ENCODE measurements at regions not wholly inside any gene's neighbourhood (a gene's known extent, or its start where the extent isn't known, plus 50 kb on each side); places are given as distances from the start of the nearest gene placed in this dataset.

- TF ChIP-seq YY2 (tag by site-specific recombination; IDR thresholded peaks at IDR 0.05), result no peak
- no peak for TF ChIP-seq ZNF114 (tag by site-specific recombination; IDR thresholded peaks at IDR 0.05)
- TF ChIP-seq, protein P1, sequence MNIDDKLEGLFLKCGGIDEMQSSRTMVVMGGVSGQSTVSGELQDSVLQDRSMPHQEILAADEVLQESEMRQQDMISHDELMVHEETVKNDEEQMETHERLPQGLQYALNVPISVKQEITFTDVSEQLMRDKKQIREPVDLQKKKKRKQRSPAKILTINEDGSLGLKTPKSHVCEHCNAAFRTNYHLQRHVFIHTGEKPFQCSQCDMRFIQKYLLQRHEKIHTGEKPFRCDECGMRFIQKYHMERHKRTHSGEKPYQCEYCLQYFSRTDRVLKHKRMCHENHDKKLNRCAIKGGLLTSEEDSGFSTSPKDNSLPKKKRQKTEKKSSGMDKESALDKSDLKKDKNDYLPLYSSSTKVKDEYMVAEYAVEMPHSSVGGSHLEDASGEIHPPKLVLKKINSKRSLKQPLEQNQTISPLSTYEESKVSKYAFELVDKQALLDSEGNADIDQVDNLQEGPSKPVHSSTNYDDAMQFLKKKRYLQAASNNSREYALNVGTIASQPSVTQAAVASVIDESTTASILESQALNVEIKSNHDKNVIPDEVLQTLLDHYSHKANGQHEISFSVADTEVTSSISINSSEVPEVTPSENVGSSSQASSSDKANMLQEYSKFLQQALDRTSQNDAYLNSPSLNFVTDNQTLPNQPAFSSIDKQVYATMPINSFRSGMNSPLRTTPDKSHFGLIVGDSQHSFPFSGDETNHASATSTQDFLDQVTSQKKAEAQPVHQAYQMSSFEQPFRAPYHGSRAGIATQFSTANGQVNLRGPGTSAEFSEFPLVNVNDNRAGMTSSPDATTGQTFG (tag by site-specific recombination; IDR thresholded peaks at IDR 0.05; ENCODE audit: borderline replicate concordance), result no peak
Observed at GRCh38 chr5:66281294-66281693, 137.2 kb downstream of the SREK1 start (continued).

GRCh38 chr5:66284588-66285342 lies 140.7 kb downstream of the SREK1 start:
- TF ChIP-seq ZNF48 (tag by site-specific recombination; IDR thresholded peaks at IDR 0.05), result no peak
- Histone ChIP-seq H3K36me3 (ENCODE audit: control insufficient read depth in 2 of 2, insufficient read depth in 1 of 2, low read length in 2 of 2) (no peaks in the 10 kb centered on the region), H3K4me1 (ENCODE audit: control insufficient read depth, insufficient read depth, low read length) (no peaks in the 10 kb centered on the region), H3K4me3 (ENCODE audit: low read depth, low read length) (no peak overlapping the region), H3K9me3 (ENCODE audit: control insufficient read depth, insufficient read depth, low read depth, low read length) (no peaks in the 10 kb centered on the region), H3K27ac (ENCODE audit: extremely low read depth, low read depth, low read length) (no peak overlapping the region)
- CTCF ChIA-PET, result interaction anchor here (0.6 to 1.3 kb wide), 3 partner anchors 14 to 472 kb away, joined by 3 read pairs; no protein-coding TSS in a partner anchor
- POLR2A ChIA-PET, result no interaction called here

- TF ChIP-seq ZNF664 (tag by site-specific recombination; IDR thresholded peaks at IDR 0.05) (no peak), ZNF623 (tag by site-specific recombination; IDR thresholded peaks at IDR 0.05) (no peak), ZNF426 (tag by site-specific recombination; IDR thresholded peaks at IDR 0.05) (no peak), ZNF48 (tag by site-specific recombination; IDR thresholded peaks at IDR 0.05) (no peak), ZNF2 (tag by site-specific recombination; IDR thresholded peaks at IDR 0.05) (no peak), ZNF792 (tag by site-specific recombination; IDR thresholded peaks at IDR 0.05) (no peak), ZNF600 (tag by site-specific recombination; IDR thresholded peaks at IDR 0.05) (no peak), ZNF175 (tag by site-specific recombination; IDR thresholded peaks at IDR 0.05) (no peak), ZNF214 (tag by site-specific recombination; IDR thresholded peaks at IDR 0.05; ENCODE audit: borderline replicate concordance) (no peak), ZNF174 (tag by site-specific recombination; IDR thresholded peaks at IDR 0.05) (no peak), ZNF558 (tag by site-specific recombination; IDR thresholded peaks at IDR 0.05) (no peak), ZNF138 (tag by site-specific recombination; IDR thresholded peaks at IDR 0.05; ENCODE audit: borderline replicate concordance) (no peak), ZNF341 (tag by site-specific recombination; IDR thresholded peaks at IDR 0.05; ENCODE audit: low read depth) (no peak), ZNF658 (tag by site-specific recombination; IDR thresholded peaks at IDR 0.05) (no peak)
- TF ChIP-seq, protein P2, sequence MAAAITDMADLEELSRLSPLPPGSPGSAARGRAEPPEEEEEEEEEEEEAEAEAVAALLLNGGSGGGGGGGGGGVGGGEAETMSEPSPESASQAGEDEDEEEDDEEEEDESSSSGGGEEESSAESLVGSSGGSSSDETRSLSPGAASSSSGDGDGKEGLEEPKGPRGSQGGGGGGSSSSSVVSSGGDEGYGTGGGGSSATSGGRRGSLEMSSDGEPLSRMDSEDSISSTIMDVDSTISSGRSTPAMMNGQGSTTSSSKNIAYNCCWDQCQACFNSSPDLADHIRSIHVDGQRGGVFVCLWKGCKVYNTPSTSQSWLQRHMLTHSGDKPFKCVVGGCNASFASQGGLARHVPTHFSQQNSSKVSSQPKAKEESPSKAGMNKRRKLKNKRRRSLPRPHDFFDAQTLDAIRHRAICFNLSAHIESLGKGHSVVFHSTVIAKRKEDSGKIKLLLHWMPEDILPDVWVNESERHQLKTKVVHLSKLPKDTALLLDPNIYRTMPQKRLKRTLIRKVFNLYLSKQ (tag by site-specific recombination; IDR thresholded peaks at IDR 0.05; ENCODE audit: borderline replicate concordance), result no peak
- TF ChIP-seq, protein P3, sequence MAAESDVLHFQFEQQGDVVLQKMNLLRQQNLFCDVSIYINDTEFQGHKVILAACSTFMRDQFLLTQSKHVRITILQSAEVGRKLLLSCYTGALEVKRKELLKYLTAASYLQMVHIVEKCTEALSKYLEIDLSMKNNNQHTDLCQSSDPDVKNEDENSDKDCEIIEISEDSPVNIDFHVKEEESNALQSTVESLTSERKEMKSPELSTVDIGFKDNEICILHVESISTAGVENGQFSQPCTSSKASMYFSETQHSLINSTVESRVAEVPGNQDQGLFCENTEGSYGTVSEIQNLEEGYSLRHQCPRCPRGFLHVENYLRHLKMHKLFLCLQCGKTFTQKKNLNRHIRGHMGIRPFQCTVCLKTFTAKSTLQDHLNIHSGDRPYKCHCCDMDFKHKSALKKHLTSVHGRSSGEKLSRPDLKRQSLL (tag by site-specific recombination; IDR thresholded peaks at IDR 0.05), result no peak
- no peaks in the 10 kb centered on the region for H3K9me3 ChIP-seq (ENCODE audit: control insufficient read depth, insufficient read depth, low read depth, low read length)
- no peaks in the 10 kb centered on the region for H3K36me3 ChIP-seq (ENCODE audit: control insufficient read depth in 2 of 2, insufficient read depth in 1 of 2, low read length in 2 of 2)
- H3K4me3 ChIP-seq (ENCODE audit: low read depth, low read length), result no peak overlapping the region
- CTCF ChIA-PET, result interaction anchor here (0.6 to 0.7 kb wide), 2 partner anchors 14 to 21 kb away, joined by 3 read pairs; no protein-coding TSS in a partner anchor
- no peak overlapping the region for H3K27ac ChIP-seq (ENCODE audit: extremely low read depth, low read depth, low read length)
- H3K4me1 ChIP-seq (ENCODE audit: control insufficient read depth, insufficient read depth, low read length), result no peaks in the 10 kb centered on the region
- POLR2A ChIA-PET, result no interaction called here
Observed at GRCh38 chr5:66285343-66285922, 141.3 kb downstream of the SREK1 start.
